ENCODE measurements at regions not wholly inside any gene's neighbourhood (a gene's known extent, or its start where the extent isn't known, plus 50 kb on each side); places are given as distances from the start of the nearest gene placed in this dataset.

- TF ChIP-seq, protein P1, sequence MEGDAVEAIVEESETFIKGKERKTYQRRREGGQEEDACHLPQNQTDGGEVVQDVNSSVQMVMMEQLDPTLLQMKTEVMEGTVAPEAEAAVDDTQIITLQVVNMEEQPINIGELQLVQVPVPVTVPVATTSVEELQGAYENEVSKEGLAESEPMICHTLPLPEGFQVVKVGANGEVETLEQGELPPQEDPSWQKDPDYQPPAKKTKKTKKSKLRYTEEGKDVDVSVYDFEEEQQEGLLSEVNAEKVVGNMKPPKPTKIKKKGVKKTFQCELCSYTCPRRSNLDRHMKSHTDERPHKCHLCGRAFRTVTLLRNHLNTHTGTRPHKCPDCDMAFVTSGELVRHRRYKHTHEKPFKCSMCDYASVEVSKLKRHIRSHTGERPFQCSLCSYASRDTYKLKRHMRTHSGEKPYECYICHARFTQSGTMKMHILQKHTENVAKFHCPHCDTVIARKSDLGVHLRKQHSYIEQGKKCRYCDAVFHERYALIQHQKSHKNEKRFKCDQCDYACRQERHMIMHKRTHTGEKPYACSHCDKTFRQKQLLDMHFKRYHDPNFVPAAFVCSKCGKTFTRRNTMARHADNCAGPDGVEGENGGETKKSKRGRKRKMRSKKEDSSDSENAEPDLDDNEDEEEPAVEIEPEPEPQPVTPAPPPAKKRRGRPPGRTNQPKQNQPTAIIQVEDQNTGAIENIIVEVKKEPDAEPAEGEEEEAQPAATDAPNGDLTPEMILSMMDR (IDR thresholded peaks at IDR 0.05), result no peak
- TF ChIP-seq POLR2AphosphoS5 (IDR thresholded peaks at IDR 0.05) (no peak), POLR2A (IDR thresholded peaks at IDR 0.05; ENCODE audit: low read depth) (no peak)
Measured at GRCh38 chr5:6206501-6206900, 171.8 kb downstream of the MED10 start.
